Calu3 (cell line): ENCODE measurements at regions not wholly inside any gene's neighbourhood (a gene's known extent, or its start where the extent isn't known, plus 50 kb on each side); places are given as distances from the start of the nearest gene placed in this dataset.

Experiments used
- BruUV-seq: library from RNA; stranded (reverse); fragments of 400-500 nt; replicated peaks from 2 replicates; lab custom pipeline; 2021; lab: Mats Ljungman, UMichigan
- CTCF ChIA-PET: fragments of 300-600 bp; sonication (Branson Sonifier 250); formaldehyde crosslinking; loops from one replicate; lab custom pipeline; 2022; ENCODE audit warnings: antibody characterized with exemption; lab: Charles Lee
- DNase-seq: peaks from one replicate; pipeline ENCODE4 v3.0.0; 2022
- H3K27ac Mint-ChIP-seq: one replicate; pipeline ENCODE4 v1.8.0; 2022; ENCODE audit warnings: mixed read lengths; ENCODE audit not compliant: unreplicated experiment
- H3K27me3 Mint-ChIP-seq: one replicate; pipeline ENCODE4 v1.8.0; 2022; ENCODE audit warnings: mixed read lengths; ENCODE audit not compliant: unreplicated experiment
- H3K36me3 Mint-ChIP-seq: one replicate; pipeline ENCODE4 v1.8.0; 2022; ENCODE audit warnings: mild to moderate bottlenecking, moderate library complexity, mixed read lengths; ENCODE audit not compliant: insufficient read depth, unreplicated experiment
- H3K4me1 Mint-ChIP-seq: one replicate; pipeline ENCODE4 v1.8.0; 2022; ENCODE audit warnings: mild to moderate bottlenecking, low read depth, mixed read lengths; ENCODE audit not compliant: unreplicated experiment
- H3K4me3 Mint-ChIP-seq: one replicate; pipeline ENCODE4 v1.8.0; 2022; ENCODE audit warnings: mild to moderate bottlenecking, low read depth, moderate library complexity, mixed read lengths; ENCODE audit not compliant: unreplicated experiment
- H3K9me3 Mint-ChIP-seq: one replicate; pipeline ENCODE4 v1.8.0; 2022; ENCODE audit warnings: low read depth, mixed read lengths; ENCODE audit not compliant: unreplicated experiment
- intact Hi-C: fragments of 100-400 bp; cut with micrococcal nuclease; formaldehyde crosslinking; loops from one replicate; pipeline ENCODE4 v1.10.0; 2022; ENCODE audit not compliant: unreplicated experiment
- TF ChIP-seq, protein P1 (sequence below): fragments of 200-600 bp; IDR thresholded peaks from one replicate; pipeline ENCODE4 v1.8.0; 2022; ENCODE audit warnings: antibody characterized with exemption; ENCODE audit not compliant: unreplicated experiment

DNA sequence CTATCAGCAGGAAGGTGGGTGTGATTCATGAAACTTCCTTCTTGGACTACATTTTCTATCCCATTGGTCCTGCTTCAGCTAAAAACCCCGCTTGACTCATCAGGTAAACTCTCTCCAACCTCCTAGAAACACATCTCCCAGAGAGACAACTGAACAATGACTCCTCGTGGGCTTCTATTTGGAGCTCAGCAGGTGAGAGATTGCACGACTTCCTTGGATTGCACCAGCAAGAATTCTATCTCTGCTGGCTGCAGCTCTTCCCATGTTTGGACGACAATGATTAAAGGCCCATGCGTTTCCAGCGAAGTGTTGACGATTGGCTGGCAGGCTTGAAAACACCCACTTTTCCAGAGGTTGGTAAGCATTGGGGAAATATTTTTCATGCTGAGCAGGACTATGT, 216.1 kb upstream of the NTM start:
- H3K9me3 Mint-ChIP-seq: peaks cover 11% of the 10 kb centered on the region
- no peak for DNase-seq
- no TSS peak for BruUV-seq
- no peak overlapping the region for H3K4me3 Mint-ChIP-seq
- H3K27ac Mint-ChIP-seq: no peak overlapping the region
- H3K27me3 Mint-ChIP-seq: no peaks in the 10 kb centered on the region
- TF ChIP-seq, protein P1, sequence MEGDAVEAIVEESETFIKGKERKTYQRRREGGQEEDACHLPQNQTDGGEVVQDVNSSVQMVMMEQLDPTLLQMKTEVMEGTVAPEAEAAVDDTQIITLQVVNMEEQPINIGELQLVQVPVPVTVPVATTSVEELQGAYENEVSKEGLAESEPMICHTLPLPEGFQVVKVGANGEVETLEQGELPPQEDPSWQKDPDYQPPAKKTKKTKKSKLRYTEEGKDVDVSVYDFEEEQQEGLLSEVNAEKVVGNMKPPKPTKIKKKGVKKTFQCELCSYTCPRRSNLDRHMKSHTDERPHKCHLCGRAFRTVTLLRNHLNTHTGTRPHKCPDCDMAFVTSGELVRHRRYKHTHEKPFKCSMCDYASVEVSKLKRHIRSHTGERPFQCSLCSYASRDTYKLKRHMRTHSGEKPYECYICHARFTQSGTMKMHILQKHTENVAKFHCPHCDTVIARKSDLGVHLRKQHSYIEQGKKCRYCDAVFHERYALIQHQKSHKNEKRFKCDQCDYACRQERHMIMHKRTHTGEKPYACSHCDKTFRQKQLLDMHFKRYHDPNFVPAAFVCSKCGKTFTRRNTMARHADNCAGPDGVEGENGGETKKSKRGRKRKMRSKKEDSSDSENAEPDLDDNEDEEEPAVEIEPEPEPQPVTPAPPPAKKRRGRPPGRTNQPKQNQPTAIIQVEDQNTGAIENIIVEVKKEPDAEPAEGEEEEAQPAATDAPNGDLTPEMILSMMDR: no peak
- H3K36me3 Mint-ChIP-seq: no peaks in the 10 kb centered on the region
- intact Hi-C loops: no loop called here
- no peaks in the 10 kb centered on the region for H3K4me1 Mint-ChIP-seq
- CTCF ChIA-PET: no interaction called here

DNA sequence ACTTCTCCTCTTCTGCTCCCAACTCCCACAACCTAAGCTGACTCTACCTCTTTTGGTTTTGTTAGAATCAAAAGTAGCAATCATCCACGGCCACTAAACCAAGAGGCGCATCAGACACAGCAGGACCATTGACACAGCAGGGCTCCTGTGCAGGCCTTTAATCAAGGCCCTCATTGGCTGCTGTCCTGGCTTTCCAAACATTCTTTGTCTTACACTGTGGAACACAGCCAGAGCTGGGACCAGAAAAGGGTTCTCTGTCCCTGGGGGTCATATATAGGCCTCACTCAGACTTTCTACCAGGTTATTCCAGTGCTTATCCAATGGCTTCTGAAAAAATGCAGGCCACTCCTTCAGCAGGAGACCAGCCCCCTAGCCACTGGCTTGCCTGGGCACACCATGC, 212.7 kb upstream of the NTM start:
- no peaks in the 10 kb centered on the region for H3K27me3 Mint-ChIP-seq
- TF ChIP-seq, protein P1: no peak
- CTCF ChIA-PET: no interaction called here

DNA sequence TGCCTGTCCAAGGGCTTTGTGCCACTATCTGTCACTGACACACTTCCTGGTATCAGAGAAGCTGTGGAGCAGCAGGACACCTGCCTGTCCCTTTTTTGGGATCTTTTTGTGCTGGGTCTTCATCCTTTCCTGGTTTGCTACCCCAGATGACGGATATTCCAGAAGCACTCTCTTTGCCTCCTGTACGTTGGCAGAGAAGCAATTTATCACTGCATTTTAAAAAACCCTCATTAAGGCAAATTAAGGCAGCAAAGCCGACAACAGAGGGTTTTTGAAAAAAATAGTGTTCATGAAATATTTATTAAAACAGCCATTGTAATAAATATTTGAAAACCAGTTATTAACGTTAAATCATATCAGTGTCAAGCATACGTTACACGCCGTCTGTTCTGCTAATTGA, 209.6 kb upstream of the NTM start:
- intact Hi-C loops: no loop called here
- H3K9me3 Mint-ChIP-seq: peaks cover 9% of the 10 kb centered on the region
- H3K27ac Mint-ChIP-seq: no peak overlapping the region
- peaks cover 4% of the 10 kb centered on the region for H3K36me3 Mint-ChIP-seq
- no peaks in the 10 kb centered on the region for H3K4me1 Mint-ChIP-seq
- TF ChIP-seq, protein P1: no peak
- H3K4me3 Mint-ChIP-seq: no peak overlapping the region
- no peak for DNase-seq
- CTCF ChIA-PET: no interaction called here
- no peaks in the 10 kb centered on the region for H3K27me3 Mint-ChIP-seq
- BruUV-seq: no TSS peak

More for the DNA sequence above, 212.7 kb upstream of the NTM start:
- no peak for DNase-seq
- no peaks in the 10 kb centered on the region for H3K4me1 Mint-ChIP-seq
- peaks cover 13% of the 10 kb centered on the region for H3K9me3 Mint-ChIP-seq
- H3K36me3 Mint-ChIP-seq: peaks cover 4% of the 10 kb centered on the region
- intact Hi-C loops: no loop called here
- H3K27ac Mint-ChIP-seq: no peak overlapping the region
- no peak overlapping the region for H3K4me3 Mint-ChIP-seq
- no TSS peak for BruUV-seq

DNA sequence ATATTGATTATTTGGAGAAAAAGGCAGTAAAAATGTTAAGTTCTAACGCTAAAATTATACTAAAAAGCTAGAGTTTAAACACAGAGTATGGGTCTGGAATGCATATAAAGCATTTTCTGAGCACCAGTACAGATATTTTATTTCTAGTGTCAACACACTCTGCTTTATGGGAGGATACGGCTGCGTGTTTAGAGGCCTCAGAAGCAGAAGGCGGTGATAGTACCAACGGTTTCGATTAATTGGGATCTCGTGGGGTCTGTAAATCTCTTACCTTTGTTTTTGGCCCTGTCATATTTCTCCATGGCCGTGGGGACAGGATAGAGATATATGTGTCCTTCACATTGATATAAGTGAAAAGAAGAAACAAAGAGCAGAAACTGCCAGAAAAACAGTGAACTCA, 206.8 kb upstream of the NTM start:
- peaks cover 7% of the 10 kb centered on the region for H3K9me3 Mint-ChIP-seq
- no peaks in the 10 kb centered on the region for H3K4me1 Mint-ChIP-seq
- CTCF ChIA-PET: no interaction called here
- H3K36me3 Mint-ChIP-seq: peaks cover 4% of the 10 kb centered on the region
- TF ChIP-seq, protein P1: no peak
- H3K27ac Mint-ChIP-seq: no peak overlapping the region
- no peak overlapping the region for H3K4me3 Mint-ChIP-seq
- no TSS peak for BruUV-seq
- H3K27me3 Mint-ChIP-seq: no peaks in the 10 kb centered on the region
- DNase-seq: no peak
- intact Hi-C loops: no loop called here
